Erythroblast (primary cell): ENCODE measurements at regions not wholly inside any gene's neighbourhood (a gene's known extent, or its start where the extent isn't known, plus 50 kb on each side); places are given as distances from the start of the nearest gene placed in this dataset.

Source experiments
- GATA1 ChIP-seq: IDR thresholded peaks from 2 replicates; pipeline ENCODE4 v1.6.1; 2011; ENCODE audit warnings: low read depth, mild to moderate bottlenecking, control low read depth, low read length, moderate library complexity
- POLR2A ChIP-seq: IDR thresholded peaks from 2 replicates; pipeline ENCODE4 v1.6.1; 2011; ENCODE audit warnings: mild to moderate bottlenecking, low read length

DNA sequence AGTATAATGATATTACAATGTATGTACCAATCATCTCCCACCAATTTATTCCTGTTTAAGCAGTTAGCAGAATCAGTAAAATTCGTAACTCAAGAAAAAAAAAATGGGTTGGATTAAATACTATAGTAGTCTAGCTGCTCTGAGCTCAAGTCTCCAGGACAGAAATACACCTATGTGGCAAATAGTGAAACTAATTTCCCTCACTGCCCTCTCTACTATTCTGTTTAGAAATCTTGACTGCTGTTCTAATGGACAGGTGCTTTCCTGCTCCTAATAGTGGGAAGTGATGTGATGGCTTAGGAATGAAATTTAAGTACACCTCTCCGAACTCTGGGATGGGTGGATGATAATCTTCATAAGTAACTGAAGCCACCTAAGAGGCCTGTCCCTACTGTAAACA lies 175.7 kb downstream of the KCNJ2 start:
- TF ChIP-seq POLR2A (no peak), GATA1 (no peak)
